Aorta (tissue), 5 donors: ENCODE measurements at regions not wholly inside any gene's neighbourhood (a gene's known extent, or its start where the extent isn't known, plus 50 kb on each side); places are given as distances from the start of the nearest gene placed in this dataset.
"Not testable (repeated sequence)": the region's sequence is repeated elsewhere in the genome, so short reads cannot be mapped to it uniquely, and the experiment has no call there.

Experiments
- ATAC-seq: fragments of 200-7000 bp; cut with Tn5 transposase; one replicate; pipeline ENCODE4 v1.9.1; 2022; ENCODE audit warnings: moderate library complexity; ENCODE audit not compliant: low FRiP score
- DNase-seq, 2 donors: peaks; one replicate each; pipeline ENCODE4 v3.0.0-alpha.2; 2020
- H3K27ac ChIP-seq, 2 donors: one replicate each; pipeline ENCODE4 v1.5.1; 2013; ENCODE audit warnings: low read length in 2 of 2, mild to moderate bottlenecking in 2 of 2, moderate library complexity in 2 of 2, control low read depth in 1 of 2, inconsistent platforms in 1 of 2, low read depth in 1 of 2
- H3K27me3 ChIP-seq, 2 donors: one replicate each; pipeline ENCODE4 v1.6.1; 2013; ENCODE audit warnings: control low read depth in 1 of 2, low read length in 1 of 2, mild to moderate bottlenecking in 1 of 2, moderate library complexity in 1 of 2; ENCODE audit not compliant: insufficient read depth in 2 of 2, control insufficient read depth in 1 of 2
- H3K36me3 ChIP-seq, 2 donors: one replicate each; pipeline ENCODE4 v1.6.1; 2013; ENCODE audit warnings: control low read depth in 1 of 2, low read length in 1 of 2, mild to moderate bottlenecking in 1 of 2; ENCODE audit not compliant: insufficient read depth in 2 of 2, control insufficient read depth in 1 of 2
- H3K4me1 ChIP-seq, 2 donors: one replicate each; pipeline ENCODE4 v1.6.1; 2013; ENCODE audit warnings: low read length in 2 of 2, control low read depth in 1 of 2, mild to moderate bottlenecking in 1 of 2, moderate library complexity in 1 of 2; ENCODE audit not compliant: insufficient read depth in 2 of 2, control insufficient read depth in 1 of 2
- H3K4me3 ChIP-seq, 2 donors: one replicate each; pipeline ENCODE4 v1.5.1; 2013; ENCODE audit warnings: low read length in 2 of 2, control low read depth in 1 of 2, mild to moderate bottlenecking in 1 of 2
- H3K9me3 ChIP-seq: one replicate; pipeline ENCODE4 v1.6.1; 2013; ENCODE audit warnings: mild to moderate bottlenecking, low read length; ENCODE audit not compliant: control insufficient read depth
- WGBS, 2 donors: extraction: QIAGEN DNeasy Blood & Tissue Kit; methylation state at CpG; one replicate each; pipeline ENCODE4 v1.1.7; 2013; 5-methylcytosine and 5-hydroxymethylcytosine counted together
- intact Hi-C, 2 donors: fragments of 100-400 bp; cut with DNase I; formaldehyde crosslinking; loops; one replicate each; pipeline versions ENCODE4 v1.14.2 to v1.15.0; 2022
- donor health status: healthy with polysubstance abuse.
- donor health status: Bipolar disorder and iron deficiency.
- donor health status: DM: no; HTN: no; CAD: no.
- donor health status: DM: no; HTN: no; CAD: no.
- donor health status: DM: yes; HTN: yes; CAD: no.

- no peaks in the 10 kb centered on the region for H3K4me1 ChIP-seq
- H3K36me3 ChIP-seq, result no peaks in the 10 kb centered on the region
- WGBS, 2 donors, result 65 to 68% methylated on average over 4 of the region's 4 CpGs
- DNase-seq, result no peak
- intact Hi-C loops, result no loop called here
- no peaks in the 10 kb centered on the region for H3K9me3 ChIP-seq
- no peak overlapping the region for H3K4me3 ChIP-seq
- no peaks in the 10 kb centered on the region for H3K27me3 ChIP-seq
- no peak for ATAC-seq
- no peak overlapping the region for H3K27ac ChIP-seq
Observed at GRCh38 chr10:22103701-22104470, 100.4 kb upstream of the DNAJC1 start.

- no peak for ATAC-seq
Observed at GRCh38 chr10:22097696-22098095, 94.2 kb upstream of the DNAJC1 start.

GRCh38 chr10:22091260-22091659, 87.7 kb upstream of the DNAJC1 start:
- H3K9me3 ChIP-seq, H3K4me1 ChIP-seq, H3K4me3 ChIP-seq, DNase-seq, H3K27ac ChIP-seq, H3K36me3 ChIP-seq, H3K27me3 ChIP-seq, ATAC-seq: not testable (repeated sequence)
- intact Hi-C loops, result loop anchor here in 1 of 2 donors (10.0 kb wide), 1 partner anchor 1154 kb away; no protein-coding TSS in a partner anchor
- WGBS, 2 donors, result 69 to 76% methylated on average over 1 of the region's 1 CpG

More at GRCh38 chr10:22097696-22098095, 94.2 kb upstream of the DNAJC1 start:
- H3K27ac ChIP-seq, result no peak overlapping the region
- no peak overlapping the region for H3K4me3 ChIP-seq
- no peak for DNase-seq
- intact Hi-C loops, result loop anchor here in 1 of 2 donors (10.0 kb wide), 1 partner anchor 1147 kb away; no protein-coding TSS in a partner anchor
- no peaks in the 10 kb centered on the region for H3K4me1 ChIP-seq
- H3K9me3 ChIP-seq, result no peaks in the 10 kb centered on the region
- 88% methylated on average over 3 of the region's 3 CpGs for WGBS, 2 donors
- no peaks in the 10 kb centered on the region for H3K36me3 ChIP-seq
- no peaks in the 10 kb centered on the region for H3K27me3 ChIP-seq

GRCh38 chr10:22087402-22087738, 83.8 kb upstream of the DNAJC1 start:
- intact Hi-C loops, result no loop called here
- Histone ChIP-seq H3K27ac (no peak overlapping the region), H3K9me3 (peaks cover 1% of the 10 kb centered on the region), H3K36me3 (no peaks in the 10 kb centered on the region), H3K4me3 (no peak overlapping the region), H3K27me3 (no peaks in the 10 kb centered on the region), H3K4me1 (no peaks in the 10 kb centered on the region)
- ATAC-seq, result no peak
- 78 to 86% methylated on average over 2 of the region's 2 CpGs for WGBS, 2 donors
- no peak for DNase-seq

- peak; percentile 63 to 83 for DNase-seq
- intact Hi-C loops, result no loop called here
- no peaks in the 10 kb centered on the region for H3K4me1 ChIP-seq
- no peak overlapping the region for H3K27ac ChIP-seq
- no peaks in the 10 kb centered on the region for H3K36me3 ChIP-seq
- 32% methylated on average over 5 of the region's 5 CpGs for WGBS, 2 donors
- ATAC-seq, result peak; percentile 79
- no peaks in the 10 kb centered on the region for H3K27me3 ChIP-seq
- H3K4me3 ChIP-seq, result no peak overlapping the region
- H3K9me3 ChIP-seq, result peaks cover 1% of the 10 kb centered on the region
Observed at GRCh38 chr10:22086730-22087401, 83.3 kb upstream of the DNAJC1 start.

- ATAC-seq, DNase-seq, H3K36me3 ChIP-seq, H3K27ac ChIP-seq, H3K27me3 ChIP-seq, H3K4me3 ChIP-seq, intact Hi-C loops, H3K4me1 ChIP-seq, H3K9me3 ChIP-seq: not testable (repeated sequence)
- WGBS, 2 donors, result 14 to 21% methylated on average over 5 of the region's 5 CpGs
Observed at GRCh38 chr10:22079921-22080320, 76.4 kb upstream of the DNAJC1 start.

- Histone ChIP-seq H3K4me1 (no peaks in the 10 kb centered on the region), H3K36me3 (no peaks in the 10 kb centered on the region), H3K27ac (no peak overlapping the region), H3K4me3 (no peak overlapping the region), H3K9me3 (peaks cover 2% of the 10 kb centered on the region), H3K27me3 (no peaks in the 10 kb centered on the region)
- intact Hi-C loops, result no loop called here
- DNase-seq (no peak), ATAC-seq (no peak)
- 97% methylated on average over 1 of the region's 1 CpG for WGBS, 2 donors
Observed at GRCh38 chr10:22071332-22071731, 67.8 kb upstream of the DNAJC1 start.

- ATAC-seq, result no peak
- Histone ChIP-seq H3K4me1 (no peaks in the 10 kb centered on the region), H3K4me3 (no peak overlapping the region), H3K36me3 (no peaks in the 10 kb centered on the region), H3K27ac (no peak overlapping the region), H3K27me3 (no peaks in the 10 kb centered on the region), H3K9me3 (peaks cover 2% of the 10 kb centered on the region)
- DNase-seq, result no peak
- 85 to 93% methylated on average over 1 of the region's 1 CpG for WGBS, 2 donors
- intact Hi-C loops, result no loop called here
Observed at GRCh38 chr10:22067091-22067490, 63.6 kb upstream of the DNAJC1 start.

GRCh38 chr10:22060984-22061383, 57.5 kb upstream of the DNAJC1 start:
- DNase-seq, H3K4me3 ChIP-seq, H3K4me1 ChIP-seq, intact Hi-C loops, H3K9me3 ChIP-seq, H3K36me3 ChIP-seq, H3K27ac ChIP-seq, H3K27me3 ChIP-seq, ATAC-seq: not testable (repeated sequence)
- 85 to 88% methylated on average over 6 of the region's 6 CpGs for WGBS, 2 donors
